ENCODE measurements at regions not wholly inside any gene's neighbourhood (a gene's known extent, or its start where the extent isn't known, plus 50 kb on each side); places are given as distances from the start of the nearest gene placed in this dataset.

GRCh38 chr17:54626146-54626703, 274.4 kb upstream of the TOM1L1 start:
- Histone ChIP-seq H3K56ac (replicated peaks; ENCODE audit: insufficient read length, low read depth, low read length) (no peak overlapping the region), H4K20me1 (replicated peaks in 1 of 2; ENCODE audit: control insufficient read depth in 1 of 2, insufficient read depth in 2 of 2, low read length in 2 of 2) (no peaks in the 10 kb centered on the region), H3K79me1 (ENCODE audit: low read depth, low read length) (no peaks in the 10 kb centered on the region), H4K8ac (ENCODE audit: extremely low read depth, insufficient read depth, low read length) (no peak overlapping the region), H2BK12ac (ENCODE audit: low read depth, low read length) (no peak overlapping the region), H3K4ac (replicated peaks; ENCODE audit: insufficient read length, low read depth, low read length) (no peak overlapping the region), H3K79me2 (ENCODE audit: control insufficient read depth in 1 of 2, insufficient read depth in 2 of 2, low read length in 2 of 2) (no peaks in the 10 kb centered on the region), H2AFZ (ENCODE audit: low read length) (0 out of 2 replicates have a peak overlapping the region, but pooled peaks have one; percentile 37), H4K5ac (ENCODE audit: insufficient read length, low read depth, low read length) (peak overlapping the region; percentile 28), H3K18ac (ENCODE audit: extremely low read depth, low read length) (peak overlapping the region; percentile 40), H3K36me3 (ENCODE audit: control insufficient read depth in 2 of 4, insufficient read depth in 4 of 4, low read length in 3 of 4) (no peaks in the 10 kb centered on the region), H3K9me3 (ENCODE audit: insufficient read depth in 2 of 2, low read depth in 1 of 2, low read length in 1 of 2) (no peaks in the 10 kb centered on the region), H3K23me2 (ENCODE audit: low read depth, low read length) (no peaks in the 10 kb centered on the region), H3K4me1 (replicated peaks in 1 of 4; ENCODE audit: control insufficient read depth in 3 of 4, insufficient read depth in 4 of 4, low read length in 3 of 4) (peaks cover 2 to 17% (median 12%) of the 10 kb centered on the region in 4 experiments; a peak in 4 of 7 replicates), H3K27me3 (replicated peaks in 1 of 4; ENCODE audit: control insufficient read depth in 3 of 4, extremely low read depth in 1 of 4, insufficient read depth in 3 of 4, low read length in 3 of 4) (no peaks in the 10 kb centered on the region), H2BK15ac (ENCODE audit: low read length) (no peak overlapping the region), H2AK5ac (ENCODE audit: low read depth, low read length) (no peak overlapping the region), H2BK5ac (ENCODE audit: low read depth, low read length) (no peak overlapping the region), H3K4me2 (ENCODE audit: insufficient read depth in 1 of 2, low read depth in 2 of 2, low read length in 2 of 2) (peak overlapping the region; percentile 5 to 22; a peak in 2 of 4 replicates), H3K27ac (ENCODE audit: low read depth, low read length) (peak overlapping the region; percentile 21; the same call in 1 of the 2 replicates), H3K9ac (replicated peaks in 1 of 4; ENCODE audit: extremely low read depth in 1 of 4, low read depth in 3 of 4, low read length in 3 of 4) (no peak overlapping the region), H3K14ac (ENCODE audit: insufficient read length) (no peak overlapping the region), H4K91ac (replicated peaks; ENCODE audit: insufficient read length, low read length) (no peak overlapping the region), H2BK20ac (ENCODE audit: low read length) (no peak overlapping the region; the same call in 1 of the 2 replicates), H2BK120ac (replicated peaks; ENCODE audit: low read depth, low read length) (no peak overlapping the region), H3K4me3 (ENCODE audit: extremely low read depth in 1 of 4, insufficient read depth in 2 of 4, low read depth in 3 of 4, low read length in 4 of 4) (peak overlapping the region in 1 of 4 experiments; percentile 8; a peak in 1 of 8 replicates), H3K23ac (ENCODE audit: insufficient read length) (no peak overlapping the region)
- FAIRE-seq (peak; percentile 73), DNase-seq (ENCODE audit: low read depth in 1 of 2, low spot score in 2 of 2) (peak; percentile 50 to 60)
- whole genome bisulfite sequencing, 2 experiments (ENCODE audit: extremely low coverage in 1 of 2, insufficient coverage in 1 of 2, insufficient read length in 1 of 2, insufficient replicate concordance in 2 of 2, low coverage in 1 of 2, low lambda C conversion rate in 2 of 2, missing lambda C conversion rate in 1 of 2): 6% methylated on average over 2 of the region's 2 CpGs; no CpG with 5 or more reads in 1 of the 2 experiments
- ChIA-PET CTCF (ENCODE audit: partially characterized antibody) (interaction anchor here (1.0 kb wide), 1 partner anchor 560 kb away, joined by 3 read pairs; no protein-coding TSS in a partner anchor), POLR2A (ENCODE audit: partially characterized antibody) (interaction anchor here (0.7 kb wide), 1 partner anchor 47 kb away, joined by 3 read pairs; no protein-coding TSS in a partner anchor)
- 0 out of 2 replicates have a peak, but pooled peaks have one; percentile 9 for TF ChIP-seq BACH1 (IDR thresholded peaks at IDR 0.05; ENCODE audit: low read length)
- TF ChIP-seq FOSL1 (IDR thresholded peaks at IDR 0.05; ENCODE audit: insufficient read depth, low read depth, low read length): no peak
